ENCODE measurements at regions not wholly inside any gene's neighbourhood (a gene's known extent, or its start where the extent isn't known, plus 50 kb on each side); places are given as distances from the start of the nearest gene placed in this dataset.
"Not testable (repeated sequence)": the region's sequence is repeated elsewhere in the genome, so short reads cannot be mapped to it uniquely, and the experiment has no call there.

DNA sequence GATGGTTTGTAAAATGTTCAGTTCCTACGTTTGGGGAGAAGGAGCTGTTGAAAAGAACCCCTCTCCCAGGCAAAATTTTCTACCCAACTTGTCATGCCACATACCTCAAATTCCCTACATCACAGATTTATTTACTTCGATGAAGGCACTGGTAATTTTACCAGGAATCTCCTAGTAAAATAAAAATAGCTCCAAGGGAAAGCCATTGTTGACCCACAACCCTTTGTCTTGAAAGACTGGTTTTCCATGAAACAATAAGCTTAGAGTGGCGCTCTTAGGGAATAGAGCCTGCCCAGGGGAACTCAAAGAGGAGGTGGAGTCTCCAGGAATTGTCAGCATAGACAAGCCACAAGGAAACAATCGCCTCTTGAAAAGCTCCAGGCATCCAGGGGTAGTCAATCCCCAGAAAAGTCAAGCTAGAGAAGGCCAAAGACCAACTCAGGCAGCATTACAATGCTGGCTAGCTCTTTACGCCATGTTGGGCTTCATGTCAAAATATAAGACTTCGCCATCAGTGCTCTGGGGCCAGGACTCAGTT, 99.2 kb upstream of the RREB1 start:
- Histone ChIP-seq H3K4me3 (ENCODE audit: low read depth, low read length) (no peak overlapping the region), H3K27me3 (ENCODE audit: insufficient read depth, low read depth, severe bottlenecking) (no peaks in the 10 kb centered on the region), H3K27ac (no peak overlapping the region), H3K9me3 (ENCODE audit: severe bottlenecking) (no peaks in the 10 kb centered on the region), H3K36me3 (no peaks in the 10 kb centered on the region)
- no peak for DNase-seq
- TF ChIP-seq, protein P1, sequence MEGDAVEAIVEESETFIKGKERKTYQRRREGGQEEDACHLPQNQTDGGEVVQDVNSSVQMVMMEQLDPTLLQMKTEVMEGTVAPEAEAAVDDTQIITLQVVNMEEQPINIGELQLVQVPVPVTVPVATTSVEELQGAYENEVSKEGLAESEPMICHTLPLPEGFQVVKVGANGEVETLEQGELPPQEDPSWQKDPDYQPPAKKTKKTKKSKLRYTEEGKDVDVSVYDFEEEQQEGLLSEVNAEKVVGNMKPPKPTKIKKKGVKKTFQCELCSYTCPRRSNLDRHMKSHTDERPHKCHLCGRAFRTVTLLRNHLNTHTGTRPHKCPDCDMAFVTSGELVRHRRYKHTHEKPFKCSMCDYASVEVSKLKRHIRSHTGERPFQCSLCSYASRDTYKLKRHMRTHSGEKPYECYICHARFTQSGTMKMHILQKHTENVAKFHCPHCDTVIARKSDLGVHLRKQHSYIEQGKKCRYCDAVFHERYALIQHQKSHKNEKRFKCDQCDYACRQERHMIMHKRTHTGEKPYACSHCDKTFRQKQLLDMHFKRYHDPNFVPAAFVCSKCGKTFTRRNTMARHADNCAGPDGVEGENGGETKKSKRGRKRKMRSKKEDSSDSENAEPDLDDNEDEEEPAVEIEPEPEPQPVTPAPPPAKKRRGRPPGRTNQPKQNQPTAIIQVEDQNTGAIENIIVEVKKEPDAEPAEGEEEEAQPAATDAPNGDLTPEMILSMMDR (IDR thresholded peaks at IDR 0.05; ENCODE audit: low read depth, low read length), result no peak

DNA sequence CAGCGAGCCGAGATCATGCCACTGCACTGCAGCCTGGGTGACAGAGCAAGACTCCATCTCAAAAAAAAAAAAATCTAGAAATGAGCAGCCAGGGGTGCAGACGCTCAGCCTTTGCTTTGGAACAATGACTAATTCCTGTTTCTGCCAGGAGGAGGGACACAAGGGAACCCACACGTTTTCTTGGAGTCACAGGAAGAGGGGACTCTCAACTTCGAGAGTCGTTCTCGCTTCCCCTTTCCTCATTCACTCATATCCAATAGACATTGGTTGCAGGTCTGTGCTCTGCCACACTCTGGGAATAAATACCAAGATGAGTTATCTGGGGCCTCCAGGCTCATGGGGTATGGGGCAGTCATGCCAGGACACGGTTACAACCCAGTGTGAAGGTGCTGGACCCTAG, 91.5 kb upstream of the RREB1 start:
- TF ChIP-seq, protein P1 (IDR thresholded peaks at IDR 0.05; ENCODE audit: low read depth, low read length), result no peak
- DNase-seq, result no peak
- Histone ChIP-seq H3K9me3 (ENCODE audit: severe bottlenecking) (peaks cover 8% of the 10 kb centered on the region), H3K27me3 (ENCODE audit: insufficient read depth, low read depth, severe bottlenecking) (no peaks in the 10 kb centered on the region), H3K27ac (no peak overlapping the region), H3K4me3 (ENCODE audit: low read depth, low read length) (no peak overlapping the region), H3K36me3 (no peaks in the 10 kb centered on the region)

DNA sequence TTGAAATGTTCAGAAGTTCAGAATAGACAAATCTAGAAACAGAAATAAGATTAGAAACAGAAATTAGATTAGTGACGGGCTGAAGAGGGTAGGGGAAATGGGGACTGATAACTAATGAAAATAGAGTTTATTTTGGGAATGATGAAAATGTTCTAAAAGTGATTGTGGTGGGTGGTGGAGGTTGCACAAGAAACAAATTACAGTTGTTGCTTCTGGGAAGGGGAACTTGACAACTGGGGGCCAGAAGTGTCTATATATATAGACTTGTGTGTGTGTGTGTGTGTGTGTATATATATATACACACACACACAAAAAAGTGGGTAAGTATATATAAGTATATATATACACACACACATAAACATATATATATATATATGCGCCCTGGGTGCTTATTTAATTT, 86.5 kb upstream of the RREB1 start:
- TF ChIP-seq, protein P1 (IDR thresholded peaks at IDR 0.05; ENCODE audit: low read depth, low read length), result no peak
- Histone ChIP-seq H3K27ac (no peak overlapping the region), H3K9me3 (ENCODE audit: severe bottlenecking) (peaks cover 10% of the 10 kb centered on the region), H3K27me3 (ENCODE audit: insufficient read depth, low read depth, severe bottlenecking) (no peaks in the 10 kb centered on the region), H3K36me3 (no peaks in the 10 kb centered on the region), H3K4me3 (ENCODE audit: low read depth, low read length) (no peak overlapping the region)
- DNase-seq, result no peak

DNA sequence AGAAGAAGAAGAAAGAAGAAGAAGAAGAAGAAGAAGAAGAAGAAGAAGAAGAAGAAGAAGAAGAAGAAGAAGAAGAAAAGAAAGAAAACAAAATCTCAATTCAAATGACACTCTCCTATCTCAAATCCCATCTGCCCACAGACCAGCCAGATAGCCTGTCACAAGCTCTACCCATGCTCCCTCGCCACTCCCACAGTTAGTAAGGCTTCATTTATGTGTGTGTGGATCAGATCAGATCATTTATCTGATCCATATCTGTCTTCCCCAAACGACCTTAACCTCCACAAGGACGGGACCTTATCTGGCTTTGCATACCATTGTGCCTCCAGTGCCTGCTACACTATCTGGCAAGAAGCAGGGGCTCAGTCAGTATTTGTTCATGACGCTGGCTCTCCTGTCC, 81.9 kb upstream of the RREB1 start:
- TF ChIP-seq, protein P1 (IDR thresholded peaks at IDR 0.05; ENCODE audit: low read depth, low read length), result no peak
- Histone ChIP-seq H3K36me3 (no peaks in the 10 kb centered on the region), H3K9me3 (ENCODE audit: severe bottlenecking) (peaks cover 19% of the 10 kb centered on the region), H3K27me3 (ENCODE audit: insufficient read depth, low read depth, severe bottlenecking) (no peaks in the 10 kb centered on the region), H3K27ac (no peak overlapping the region), H3K4me3 (ENCODE audit: low read depth, low read length) (no peak overlapping the region)
- DNase-seq, result no peak

DNA sequence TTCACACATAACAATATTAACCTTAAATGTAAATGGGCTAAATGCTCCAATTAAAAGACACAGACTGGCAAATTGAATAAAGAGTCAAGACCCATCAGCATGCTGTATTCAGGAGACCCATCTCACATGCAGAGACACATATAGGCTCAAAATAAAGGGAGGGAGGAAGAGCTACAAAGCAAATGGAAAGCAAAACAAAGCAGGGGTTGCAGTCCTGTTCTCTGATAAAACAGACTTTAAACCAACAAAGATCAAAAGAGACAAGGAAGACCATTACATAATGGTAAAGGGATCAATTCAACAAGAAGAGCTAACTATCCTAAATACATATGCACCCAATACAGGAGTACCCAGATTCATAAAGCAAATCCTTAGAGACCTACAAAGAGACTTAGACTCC, 78.8 kb upstream of the RREB1 start:
- H3K9me3 ChIP-seq (ENCODE audit: severe bottlenecking), result peaks cover 19% of the 10 kb centered on the region

DNA sequence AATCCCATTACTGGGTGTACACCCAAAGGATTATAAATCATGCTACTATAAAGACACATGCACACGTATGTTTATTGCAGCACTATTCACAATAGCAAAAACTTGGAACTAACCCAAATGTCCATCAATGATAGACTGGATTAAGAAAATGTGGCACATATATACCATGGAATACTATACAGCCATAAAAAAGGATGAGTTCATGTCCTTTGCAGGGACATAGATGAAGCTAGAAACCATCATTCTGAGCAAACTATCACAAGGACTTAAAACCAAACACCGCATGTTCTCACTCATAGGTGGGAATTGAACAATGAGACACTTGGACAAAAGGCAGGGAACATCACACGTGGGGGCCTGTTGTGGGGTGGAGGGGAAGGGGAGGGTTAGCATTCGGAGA, 76.8 kb upstream of the RREB1 start:
- not testable (repeated sequence) for H3K27me3 ChIP-seq (ENCODE audit: insufficient read depth, low read depth, severe bottlenecking); DNase-seq; H3K36me3 ChIP-seq; H3K27ac ChIP-seq; H3K4me3 ChIP-seq (ENCODE audit: low read depth, low read length)
- peaks cover 17% of the 10 kb centered on the region for H3K9me3 ChIP-seq (ENCODE audit: severe bottlenecking)

More for the DNA sequence above, 78.8 kb upstream of the RREB1 start:
- not testable (repeated sequence) for DNase-seq; H3K27me3 ChIP-seq (ENCODE audit: insufficient read depth, low read depth, severe bottlenecking); H3K27ac ChIP-seq; H3K4me3 ChIP-seq (ENCODE audit: low read depth, low read length); H3K36me3 ChIP-seq

DNA sequence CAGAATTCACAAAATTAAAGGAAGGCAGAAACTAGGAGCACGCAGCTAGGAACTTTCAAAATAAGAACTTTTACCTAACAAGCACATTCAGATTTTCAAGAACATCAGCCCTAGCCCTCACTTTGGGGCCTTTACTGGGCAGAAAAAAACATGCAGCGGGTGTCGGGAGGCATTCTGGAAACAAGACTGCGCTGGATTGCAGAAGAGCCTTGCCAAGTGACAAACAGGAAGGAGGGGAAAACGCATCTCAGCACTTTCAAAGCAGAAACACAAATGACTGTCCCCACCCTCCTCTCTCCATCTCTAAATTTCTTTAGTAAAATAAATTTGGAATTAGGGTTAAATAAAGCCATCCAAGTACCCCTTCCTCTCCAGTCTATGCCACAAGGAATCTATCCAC, 74.6 kb upstream of the RREB1 start:
- TF ChIP-seq, protein P1 (IDR thresholded peaks at IDR 0.05; ENCODE audit: low read depth, low read length), result no peak
- Histone ChIP-seq H3K27me3 (ENCODE audit: insufficient read depth, low read depth, severe bottlenecking) (no peaks in the 10 kb centered on the region), H3K4me3 (ENCODE audit: low read depth, low read length) (no peak overlapping the region), H3K27ac (no peak overlapping the region), H3K9me3 (ENCODE audit: severe bottlenecking) (no peaks in the 10 kb centered on the region), H3K36me3 (no peaks in the 10 kb centered on the region)
- DNase-seq, result no peak

Measured in WERI-Rb-1 (cell line).